SK-N-SH treated with all-trans-retinoic acid at 6 μM for 48 hours (cell line): ENCODE measurements at regions not wholly inside any gene's neighbourhood (a gene's known extent, or its start where the extent isn't known, plus 50 kb on each side); places are given as distances from the start of the nearest gene placed in this dataset.
"Not testable (repeated sequence)": the region's sequence is repeated elsewhere in the genome, so short reads cannot be mapped to it uniquely, and the experiment has no call there.

ENCODE experiments used
- ATAC-seq: fragments of 200-7000 bp; cut with Tn5 transposase; 3 replicates; pipeline ENCODE4 v1.9.1; 2020; ENCODE audit warnings: mild to moderate bottlenecking, moderate library complexity
- CSDC2 ChIP-seq: fragments of 250-450 bp; sonication (Bioruptor Pico); IDR thresholded peaks from 2 replicates; pipeline ENCODE4 v1.5.0; 2020; ENCODE audit warnings: mild to moderate bottlenecking, moderate library complexity
- ESRRG ChIP-seq: fragments of 250-450 bp; sonication (Bioruptor Pico); IDR thresholded peaks from 2 replicates; pipeline ENCODE4 v1.6.1; 2021; ENCODE audit warnings: mild to moderate bottlenecking
- GLIS3 ChIP-seq: fragments of 250-450 bp; sonication (Bioruptor Pico); IDR thresholded peaks from 2 replicates; pipeline ENCODE4 v1.5.0; 2020; ENCODE audit warnings: mild to moderate bottlenecking, moderate library complexity
- ISL1 ChIP-seq: fragments of 250-450 bp; sonication (Bioruptor Pico); IDR thresholded peaks from 2 replicates; pipeline ENCODE4 v2.1.2; 2022; ENCODE audit warnings: mild to moderate bottlenecking, moderate library complexity
- OSR1 ChIP-seq: fragments of 250-450 bp; sonication (Bioruptor Pico); IDR thresholded peaks from 2 replicates; pipeline ENCODE4 v1.8.0; 2022; ENCODE audit warnings: moderate library complexity, mild to moderate bottlenecking, inconsistent platforms
- PPARA ChIP-seq: fragments of 250-450 bp; sonication (Bioruptor Pico); IDR thresholded peaks from 2 replicates; pipeline ENCODE4 v1.5.0; 2020; ENCODE audit warnings: mild to moderate bottlenecking, borderline replicate concordance
- RARB ChIP-seq: fragments of 250-450 bp; sonication (Bioruptor Pico); IDR thresholded peaks from 2 replicates; pipeline ENCODE4 v1.8.0; 2021; ENCODE audit warnings: mild to moderate bottlenecking, moderate library complexity
- TCF4 ChIP-seq: fragments of 250-450 bp; sonication (Bioruptor Pico); IDR thresholded peaks from 2 replicates; pipeline ENCODE4 v1.8.0; 2021; ENCODE audit warnings: mild to moderate bottlenecking, moderate library complexity, borderline replicate concordance
- TOX ChIP-seq: fragments of 250-450 bp; sonication (Bioruptor Pico); IDR thresholded peaks from 2 replicates; pipeline ENCODE4 v1.8.0; 2021; ENCODE audit warnings: mild to moderate bottlenecking, moderate library complexity, borderline replicate concordance
- ZC3H10 ChIP-seq: fragments of 250-450 bp; sonication (Bioruptor Pico); IDR thresholded peaks from 2 replicates; pipeline ENCODE4 v1.5.1; 2021; ENCODE audit warnings: mild to moderate bottlenecking, moderate library complexity
- ZFP30 ChIP-seq: fragments of 450-650 bp; formaldehyde crosslinking; IDR thresholded peaks from 2 replicates; pipeline ENCODE4 v1.5.0; 2022; ENCODE audit warnings: mild to moderate bottlenecking, moderate library complexity
- ZNF565 ChIP-seq: fragments of 450-650 bp; formaldehyde crosslinking; conservative IDR thresholded peaks from 2 replicates; pipeline ENCODE4 v1.5.0; 2020; ENCODE audit warnings: low read depth, mild to moderate bottlenecking, moderate library complexity
- TF ChIP-seq, protein P1 (sequence below): fragments of 250-450 bp; sonication (Bioruptor Pico); IDR thresholded peaks from 2 replicates; pipeline ENCODE4 v1.5.1; 2021; ENCODE audit warnings: mild to moderate bottlenecking, moderate library complexity
- TF ChIP-seq, protein P2 (sequence below): fragments of 250-450 bp; sonication (Bioruptor Pico); IDR thresholded peaks from 2 replicates; pipeline ENCODE4 v1.5.1; 2020; ENCODE audit warnings: low read depth, mild to moderate bottlenecking, moderate library complexity

DNA sequence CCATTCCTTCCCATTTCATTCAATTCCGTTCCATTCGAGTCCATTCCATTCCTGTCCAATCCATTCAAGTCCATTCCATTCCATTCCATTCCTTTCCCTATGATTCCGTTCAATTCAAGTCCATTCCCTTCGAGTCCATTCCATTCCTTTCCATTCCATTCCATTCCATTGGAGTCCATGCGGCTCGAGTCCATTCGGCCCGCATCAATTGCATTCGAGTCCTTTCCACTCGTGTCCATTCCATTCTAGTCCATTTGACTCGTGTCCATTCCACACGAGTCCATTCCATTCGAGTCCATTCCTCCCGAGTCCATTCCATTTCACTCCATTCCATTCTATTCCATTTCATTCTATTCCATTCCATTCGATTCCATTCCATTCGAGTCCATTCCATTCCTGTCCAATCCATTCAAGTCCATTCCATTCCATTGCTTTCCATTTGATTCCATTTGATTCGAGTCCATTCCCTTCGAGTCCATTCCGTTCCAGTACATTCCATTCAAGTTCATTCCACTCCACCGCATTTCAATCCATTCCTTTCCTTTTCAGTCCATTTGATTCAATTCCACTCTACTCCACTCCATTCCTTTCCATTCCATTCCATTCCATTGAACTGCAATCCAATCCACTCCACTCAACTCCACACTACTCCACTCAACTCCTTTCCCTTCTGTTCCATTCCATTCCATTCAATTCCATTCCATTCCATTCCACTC, 2565.9 kb upstream of the TPTE start:
- ATAC-seq, result not testable (repeated sequence)

DNA sequence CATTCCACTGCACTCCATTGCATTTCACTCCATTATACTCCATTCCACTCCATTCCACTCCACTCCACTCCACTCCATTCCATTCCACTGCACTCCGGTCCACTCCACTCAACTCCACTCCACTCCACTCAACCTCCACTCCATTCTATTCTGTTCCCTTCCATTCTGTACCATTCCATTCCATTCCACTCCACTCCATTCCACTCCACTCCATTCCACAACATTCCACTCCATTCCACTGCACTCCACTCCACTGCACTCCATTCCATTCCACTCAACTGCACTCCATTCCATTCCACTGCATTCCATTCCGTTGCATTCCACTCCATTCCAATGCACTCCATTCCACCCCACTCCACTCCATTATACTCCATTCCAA, 2565.3 kb upstream of the TPTE start:
- not testable (repeated sequence) for ATAC-seq

DNA sequence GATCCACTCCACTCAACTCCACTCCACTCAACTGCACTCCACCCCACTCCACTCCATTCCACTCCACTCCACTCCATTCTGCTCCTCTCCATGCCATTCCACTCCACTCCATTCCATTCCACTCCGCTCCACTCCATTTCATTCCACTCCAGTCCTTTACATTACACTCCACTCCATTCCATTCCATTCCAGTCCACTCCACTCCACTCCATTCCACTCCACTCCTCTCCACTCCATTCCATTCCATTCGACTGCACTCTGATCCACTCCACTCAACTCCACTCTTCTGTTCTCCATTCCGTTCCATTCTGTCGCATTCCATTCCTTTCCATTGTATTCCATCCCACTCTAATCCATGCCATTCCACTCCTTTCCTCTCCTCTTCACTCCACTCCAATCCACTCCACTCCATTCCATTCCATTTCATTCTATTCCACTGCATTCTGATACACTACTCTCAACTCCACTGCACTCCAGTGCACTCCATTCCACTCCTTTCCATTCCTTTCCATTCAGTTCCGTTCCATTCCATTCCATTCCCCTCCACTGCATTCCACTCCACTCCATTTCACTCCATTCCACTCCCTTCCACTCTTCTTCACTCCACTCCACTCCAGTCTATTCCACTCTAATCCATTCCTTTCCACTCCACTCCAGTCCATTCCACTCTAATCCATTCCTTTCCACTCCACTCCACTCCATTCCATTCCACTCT, 2564.2 kb upstream of the TPTE start:
- not testable (repeated sequence) for ATAC-seq

DNA sequence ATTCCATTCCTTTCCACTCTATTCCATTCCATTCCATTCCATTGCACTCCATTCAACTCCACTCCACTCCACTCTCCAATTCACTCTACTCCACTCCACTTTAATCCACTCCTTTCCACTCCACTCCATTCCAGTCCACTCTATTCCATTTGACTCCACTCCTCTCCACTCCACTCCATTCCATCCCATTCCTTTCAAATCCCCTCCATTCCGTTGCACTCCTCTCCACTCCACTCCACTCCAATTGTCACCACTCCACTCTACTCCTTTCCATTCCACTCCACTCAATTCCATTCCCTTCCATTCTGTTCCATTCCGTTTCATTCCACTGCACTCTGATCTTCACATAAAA, 2563.7 kb upstream of the TPTE start:
- TF ChIP-seq ZFP30 (CRISPR knock-in tag), result no peak
- no peak for TF ChIP-seq ZNF565
- no peak for TF ChIP-seq ESRRG (CRISPR knock-in tag)
- TF ChIP-seq TCF4 (CRISPR knock-in tag), result no peak
- TF ChIP-seq RARB (CRISPR knock-in tag), result no peak
- no peak for TF ChIP-seq OSR1
- TF ChIP-seq ISL1 (CRISPR knock-in tag), result no peak
- no peak for TF ChIP-seq TOX (CRISPR knock-in tag)
- TF ChIP-seq ZC3H10 (CRISPR knock-in tag), result no peak
- TF ChIP-seq PPARA (CRISPR knock-in tag), result no peak
- TF ChIP-seq, protein P1, sequence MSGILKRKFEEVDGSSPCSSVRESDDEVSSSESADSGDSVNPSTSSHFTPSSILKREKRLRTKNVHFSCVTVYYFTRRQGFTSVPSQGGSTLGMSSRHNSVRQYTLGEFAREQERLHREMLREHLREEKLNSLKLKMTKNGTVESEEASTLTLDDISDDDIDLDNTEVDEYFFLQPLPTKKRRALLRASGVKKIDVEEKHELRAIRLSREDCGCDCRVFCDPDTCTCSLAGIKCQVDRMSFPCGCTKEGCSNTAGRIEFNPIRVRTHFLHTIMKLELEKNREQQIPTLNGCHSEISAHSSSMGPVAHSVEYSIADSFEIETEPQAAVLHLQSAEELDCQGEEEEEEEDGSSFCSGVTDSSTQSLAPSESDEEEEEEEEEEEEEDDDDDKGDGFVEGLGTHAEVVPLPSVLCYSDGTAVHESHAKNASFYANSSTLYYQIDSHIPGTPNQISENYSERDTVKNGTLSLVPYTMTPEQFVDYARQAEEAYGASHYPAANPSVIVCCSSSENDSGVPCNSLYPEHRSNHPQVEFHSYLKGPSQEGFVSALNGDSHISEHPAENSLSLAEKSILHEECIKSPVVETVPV, result no peak
- no peak for TF ChIP-seq GLIS3 (CRISPR knock-in tag)
- no peak for TF ChIP-seq CSDC2 (CRISPR knock-in tag)
- TF ChIP-seq, protein P2, sequence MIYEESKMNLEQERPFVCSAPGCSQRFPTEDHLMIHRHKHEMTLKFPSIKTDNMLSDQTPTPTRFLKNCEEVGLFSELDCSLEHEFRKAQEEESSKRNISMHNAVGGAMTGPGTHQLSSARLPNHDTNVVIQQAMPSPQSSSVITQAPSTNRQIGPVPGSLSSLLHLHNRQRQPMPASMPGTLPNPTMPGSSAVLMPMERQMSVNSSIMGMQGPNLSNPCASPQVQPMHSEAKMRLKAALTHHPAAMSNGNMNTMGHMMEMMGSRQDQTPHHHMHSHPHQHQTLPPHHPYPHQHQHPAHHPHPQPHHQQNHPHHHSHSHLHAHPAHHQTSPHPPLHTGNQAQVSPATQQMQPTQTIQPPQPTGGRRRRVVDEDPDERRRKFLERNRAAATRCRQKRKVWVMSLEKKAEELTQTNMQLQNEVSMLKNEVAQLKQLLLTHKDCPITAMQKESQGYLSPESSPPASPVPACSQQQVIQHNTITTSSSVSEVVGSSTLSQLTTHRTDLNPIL (CRISPR knock-in tag), result no peak
- no peak; the same call in 2 of the 3 replicates for ATAC-seq
